NCI-H2227 (cell line): ENCODE measurements at regions not wholly inside any gene's neighbourhood (a gene's known extent, or its start where the extent isn't known, plus 50 kb on each side); places are given as distances from the start of the nearest gene placed in this dataset.
"Not testable (repeated sequence)": the region's sequence is repeated elsewhere in the genome, so short reads cannot be mapped to it uniquely, and the experiment has no call there.

Source experiments
- DNase-seq: peaks from one replicate; lab custom pipeline; 2025; ENCODE audit not compliant: unreplicated experiment; lab: John Stamatoyannopoulos, UW

DNA sequence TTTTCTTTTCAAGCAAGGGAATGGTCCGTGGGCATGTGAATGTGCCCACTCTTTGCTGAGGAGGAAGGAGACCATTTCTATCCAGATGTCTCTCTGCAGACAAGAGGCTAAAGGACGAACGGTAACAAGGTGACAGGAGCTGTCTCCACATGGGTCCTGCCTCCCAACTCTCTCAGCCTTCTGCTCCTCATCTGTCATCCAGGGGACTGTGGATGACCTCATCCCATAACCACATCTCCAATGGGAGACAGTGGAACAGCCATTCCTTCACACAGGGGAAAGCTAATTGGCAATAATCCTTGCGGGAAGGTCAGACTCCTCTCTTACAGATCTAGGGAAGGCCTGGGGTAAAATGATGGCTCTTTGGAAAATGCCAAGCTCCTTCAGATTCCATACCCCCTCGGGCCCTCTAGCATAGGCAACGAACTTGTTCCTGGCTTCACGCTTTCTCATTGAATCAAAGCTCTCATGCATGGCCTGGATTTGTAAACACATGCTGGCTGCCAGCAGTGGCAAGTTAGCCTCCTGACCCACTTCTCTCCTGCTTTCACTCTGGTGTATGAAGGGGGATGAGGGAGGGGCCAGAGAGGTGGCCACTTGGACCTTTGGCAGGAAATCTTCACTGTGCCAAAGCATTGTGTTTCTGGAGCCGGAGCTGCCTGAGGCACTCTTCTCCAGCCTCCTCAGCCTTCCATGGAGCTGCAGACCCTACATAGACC is 65.8 kb upstream of the IKBKE start:
- not testable (repeated sequence) for DNase-seq

DNA sequence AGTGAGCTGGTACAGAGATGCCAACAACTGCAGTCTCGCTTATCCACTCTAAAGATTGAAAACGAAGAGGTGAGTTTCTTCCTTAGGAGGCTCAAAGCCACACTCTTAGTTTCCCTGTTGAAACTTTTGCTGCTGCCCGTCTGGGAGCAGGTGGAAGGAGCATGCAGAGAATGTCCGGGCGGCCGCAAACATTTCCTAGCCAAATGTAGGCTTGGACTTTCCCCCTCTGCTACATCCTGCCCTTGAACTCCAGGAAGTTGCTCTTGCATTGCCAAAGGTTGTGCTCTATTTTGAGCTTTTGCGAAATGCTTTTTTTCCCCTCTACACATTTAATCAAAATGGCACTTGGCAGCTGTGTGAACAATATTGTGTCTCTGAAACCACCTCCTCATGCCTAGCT is 65.0 kb upstream of the IKBKE start:
- not testable (repeated sequence) for DNase-seq

DNA sequence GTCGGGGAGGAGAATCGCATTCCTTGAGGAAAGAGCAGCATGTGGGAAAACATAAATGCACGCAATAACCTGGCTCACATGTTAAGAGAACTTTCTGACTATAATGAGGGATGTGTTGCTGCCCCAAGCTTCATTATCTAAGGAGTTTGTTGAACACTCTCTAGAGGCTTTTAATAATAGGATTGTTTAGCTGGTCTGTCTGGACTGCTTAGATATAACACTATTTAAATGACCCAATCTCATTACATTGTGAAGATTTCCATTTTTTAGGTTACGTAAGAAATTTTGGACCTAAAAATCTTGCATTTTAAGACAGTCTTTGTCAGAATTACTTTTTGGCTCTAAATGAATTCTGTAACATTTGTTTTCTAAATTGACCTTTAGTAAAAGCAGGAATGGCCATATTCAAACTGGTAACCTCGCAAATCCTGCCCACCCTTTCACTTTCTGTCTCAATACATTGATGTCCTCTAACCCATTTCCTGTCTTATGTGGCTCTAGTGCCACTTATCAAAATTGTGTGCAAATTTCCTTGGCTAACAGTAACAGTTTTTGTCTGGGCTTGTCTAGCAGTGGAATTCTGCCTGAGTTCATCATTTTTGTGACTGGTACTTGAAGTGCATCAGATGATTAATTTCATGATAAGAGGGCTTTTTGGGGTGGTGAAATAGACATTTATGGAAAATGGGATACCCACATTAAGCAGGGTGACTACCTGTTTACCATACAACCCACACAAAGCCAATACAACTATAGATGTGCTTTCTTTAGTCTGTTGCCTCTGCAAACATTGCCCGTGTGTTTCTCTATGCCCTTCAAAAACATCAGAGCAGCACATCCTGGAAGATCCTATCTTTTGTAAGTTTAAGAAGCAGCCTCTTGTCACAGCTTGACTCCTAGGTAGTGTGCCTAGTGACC is 61.6 kb upstream of the IKBKE start:
- not testable (repeated sequence) for DNase-seq

DNA sequence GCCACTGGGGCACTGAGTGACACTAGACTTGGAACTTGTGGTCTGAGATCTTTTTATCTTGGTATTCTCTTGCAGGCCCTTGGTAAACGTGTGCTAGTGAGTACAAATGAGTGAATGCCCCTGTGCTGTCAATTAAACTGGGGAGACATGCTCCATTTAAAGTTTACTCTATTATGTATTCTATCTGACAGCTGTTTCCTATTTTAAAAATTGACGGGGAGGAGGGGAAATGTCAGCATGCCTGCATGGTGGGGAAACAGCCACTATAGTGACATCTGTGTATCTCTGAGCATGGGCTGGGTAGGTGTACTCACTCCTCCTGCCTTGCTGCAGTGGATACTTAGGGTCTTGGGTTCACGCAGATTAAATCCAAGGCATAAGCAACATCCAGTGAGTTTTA is 59.0 kb upstream of the IKBKE start:
- DNase-seq: no peak

DNA sequence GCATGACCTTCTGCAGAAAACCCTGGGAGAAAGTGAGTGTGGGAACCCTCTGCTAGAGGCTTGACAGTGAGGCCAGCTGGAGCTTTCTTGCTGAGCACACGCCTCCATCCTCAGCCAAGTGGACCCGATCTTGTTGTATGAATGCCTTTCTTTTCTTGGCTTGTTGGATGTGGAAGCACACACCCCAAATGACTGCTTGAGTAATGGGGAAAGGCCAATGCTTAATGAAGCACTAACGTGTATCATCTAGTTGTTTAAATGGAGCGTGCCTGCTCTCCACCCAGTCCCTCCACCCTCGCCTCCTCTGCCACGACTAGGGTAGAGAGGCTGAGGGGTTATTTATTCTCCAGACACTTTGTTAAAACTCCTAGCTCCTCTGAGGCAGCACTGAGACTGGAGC is 54.3 kb upstream of the IKBKE start:
- DNase-seq: peak; percentile 49

DNA sequence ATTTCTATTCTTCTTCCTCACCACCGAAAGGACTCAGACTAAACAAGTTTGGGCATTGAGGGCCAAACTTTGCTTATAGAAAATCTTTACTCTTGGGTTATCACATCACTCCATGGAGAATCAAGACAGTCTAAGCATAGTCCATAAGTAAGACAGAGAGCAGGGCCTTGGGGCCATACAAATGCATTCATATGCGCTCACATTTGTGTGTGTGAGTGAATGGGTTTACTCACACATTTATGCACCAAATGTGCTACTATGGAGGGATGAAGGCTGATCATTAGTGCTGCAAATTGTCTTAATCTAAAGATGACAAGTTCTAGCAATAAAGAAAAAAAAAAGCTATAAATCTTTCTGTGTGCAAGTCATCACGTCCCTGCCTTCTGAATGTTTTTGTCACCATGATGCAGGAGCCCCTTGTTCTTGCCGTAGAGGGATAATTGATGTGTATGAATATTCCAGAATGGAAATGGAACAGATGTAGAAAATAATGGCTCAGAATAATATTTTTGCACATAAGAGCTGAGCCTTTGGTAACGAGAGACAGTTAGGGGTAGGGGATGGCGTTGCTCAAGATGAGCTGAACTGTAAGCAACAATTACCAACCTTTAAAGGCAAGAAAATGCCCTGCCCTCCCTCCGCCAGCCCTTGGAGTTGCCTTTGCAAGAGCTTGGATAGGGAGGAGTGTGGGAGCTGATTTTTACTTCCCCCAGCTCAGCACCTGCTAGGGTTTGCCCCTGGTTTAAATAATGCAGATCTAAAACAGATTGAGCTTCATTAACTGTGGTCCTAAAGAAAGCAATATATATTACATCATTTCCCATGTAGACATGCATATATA is 52.3 kb upstream of the IKBKE start:
- DNase-seq: no peak

DNA sequence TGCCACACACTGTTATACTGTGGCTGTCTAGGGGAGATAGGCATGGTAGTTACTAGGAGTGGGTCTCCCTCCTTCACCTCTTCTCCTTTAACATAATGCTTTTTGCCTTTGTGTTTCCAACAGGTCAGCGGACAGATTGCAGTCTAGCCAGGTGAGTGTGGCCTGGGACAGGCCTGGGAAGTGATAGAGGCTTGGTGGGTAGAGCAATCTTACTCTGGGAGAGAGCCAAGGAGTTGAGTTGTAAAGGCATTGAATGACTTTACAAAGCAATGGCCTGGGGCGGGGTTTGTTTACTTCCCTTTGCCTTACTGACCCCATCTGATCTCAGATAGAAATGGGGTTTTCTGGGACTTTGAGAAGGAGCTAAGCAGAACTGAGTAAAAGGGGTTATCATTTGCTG is 51.0 kb upstream of the IKBKE start:
- DNase-seq: no peak

DNA sequence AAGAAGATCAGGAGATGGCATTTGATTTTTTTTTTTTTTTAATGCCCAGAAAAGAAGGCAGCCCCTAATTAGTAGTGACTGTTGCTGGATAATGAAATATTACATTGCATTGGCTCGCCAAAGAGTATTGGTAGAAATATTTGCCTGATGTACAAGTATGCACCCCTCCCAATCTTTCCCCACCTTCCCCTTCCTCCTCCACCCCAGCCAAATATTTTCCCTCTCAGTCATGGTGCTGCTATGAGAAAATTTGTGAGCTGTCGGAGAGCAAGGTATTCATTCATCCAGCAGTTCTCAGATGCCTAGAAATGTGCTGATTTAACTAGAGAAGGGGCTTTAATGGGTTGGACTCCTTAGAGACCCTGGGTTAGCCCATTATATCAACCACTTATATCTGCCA is 50.5 kb upstream of the IKBKE start:
- no peak for DNase-seq

DNA sequence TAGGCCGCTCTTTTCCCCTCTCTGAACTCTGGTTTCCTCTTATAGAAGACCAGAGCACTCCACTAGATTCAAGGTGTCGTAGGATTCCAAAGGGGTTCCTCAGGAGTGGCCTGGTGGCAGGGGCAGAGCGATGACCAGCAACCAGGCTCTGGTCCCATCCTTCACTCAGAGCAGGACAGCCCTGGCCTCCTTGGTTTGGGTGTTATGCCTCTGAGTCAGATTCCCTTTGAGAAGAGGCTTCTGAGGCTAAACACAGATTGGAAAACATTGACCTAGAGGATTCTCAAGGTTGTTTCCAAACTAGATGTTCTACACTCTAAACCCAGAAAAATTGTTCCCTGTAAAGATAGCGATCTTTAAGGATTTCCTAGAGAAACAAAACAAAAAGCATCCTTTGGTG is 49.8 kb upstream of the IKBKE start:
- no peak for DNase-seq
